ENCODE measurements at regions not wholly inside any gene's neighbourhood (a gene's known extent, or its start where the extent isn't known, plus 50 kb on each side); places are given as distances from the start of the nearest gene placed in this dataset.

- intact Hi-C loops (cut with DNase I; ENCODE audit: low total_unique reads), result no loop called here
Observed at GRCh38 chr4:164613792-164614191, 140.1 kb upstream of the SMIM31 start.

GRCh38 chr4:164614329-164614728 is 139.6 kb upstream of the SMIM31 start:
- Histone ChIP-seq H3K9me3 (no peaks in the 10 kb centered on the region), H3K27ac (no peak overlapping the region), H3K4me1 (no peaks in the 10 kb centered on the region), H3K4me3 (no peak overlapping the region), H3K27me3 (no peaks in the 10 kb centered on the region), H3K36me3 (ENCODE audit: low read depth, missing control alignments) (no peaks in the 10 kb centered on the region)
- intact Hi-C loops (cut with DNase I; ENCODE audit: low total_unique reads), result no loop called here
- 57 to 78% methylated on average over 2 of the region's 2 CpGs for WGBS, 2 donors
- DNase-seq, result no peak
- TF ChIP-seq POLR2A (IDR thresholded peaks at IDR 0.05) (no peak), CTCF (IDR thresholded peaks at IDR 0.05) (no peak)

More at GRCh38 chr4:164613792-164614191, 140.1 kb upstream of the SMIM31 start:
- Histone ChIP-seq H3K4me1 (no peaks in the 10 kb centered on the region), H3K27me3 (no peaks in the 10 kb centered on the region), H3K9me3 (no peaks in the 10 kb centered on the region), H3K27ac (no peak overlapping the region), H3K4me3 (no peak overlapping the region), H3K36me3 (ENCODE audit: low read depth, missing control alignments) (no peaks in the 10 kb centered on the region)
- TF ChIP-seq CTCF (IDR thresholded peaks at IDR 0.05) (no peak), POLR2A (IDR thresholded peaks at IDR 0.05) (no peak)
- no peak for DNase-seq

GRCh38 chr4:164614999-164615398 is 138.9 kb upstream of the SMIM31 start:
- no peak for DNase-seq
- Histone ChIP-seq H3K27ac (no peak overlapping the region), H3K36me3 (ENCODE audit: low read depth, missing control alignments) (no peaks in the 10 kb centered on the region), H3K4me3 (no peak overlapping the region), H3K27me3 (no peaks in the 10 kb centered on the region), H3K4me1 (no peaks in the 10 kb centered on the region), H3K9me3 (no peaks in the 10 kb centered on the region)
- 69 to 74% methylated on average over 4 of the region's 4 CpGs for WGBS, 2 donors
- intact Hi-C loops (cut with DNase I; ENCODE audit: low total_unique reads), result no loop called here
- TF ChIP-seq CTCF (IDR thresholded peaks at IDR 0.05), result no peak
- no peak for TF ChIP-seq POLR2A (IDR thresholded peaks at IDR 0.05)

- Histone ChIP-seq H3K27ac (no peak overlapping the region), H3K27me3 (no peaks in the 10 kb centered on the region), H3K4me1 (no peaks in the 10 kb centered on the region), H3K9me3 (no peaks in the 10 kb centered on the region), H3K4me3 (no peak overlapping the region), H3K36me3 (ENCODE audit: low read depth, missing control alignments) (no peaks in the 10 kb centered on the region)
- no peak for DNase-seq
- TF ChIP-seq POLR2A (IDR thresholded peaks at IDR 0.05) (no peak), CTCF (IDR thresholded peaks at IDR 0.05) (no peak)
- intact Hi-C loops (cut with DNase I; ENCODE audit: low total_unique reads), result no loop called here
Observed at GRCh38 chr4:164615964-164616363, 138.0 kb upstream of the SMIM31 start.

GRCh38 chr4:164616961-164617360 is 137.0 kb upstream of the SMIM31 start:
- DNase-seq, result no peak
- WGBS, 2 donors, result 85 to 100% methylated on average over 1 of the region's 1 CpG
- H3K36me3 ChIP-seq (ENCODE audit: low read depth, missing control alignments), result no peaks in the 10 kb centered on the region
- H3K9me3 ChIP-seq, result no peaks in the 10 kb centered on the region
- H3K27ac ChIP-seq, result no peak overlapping the region
- no peak for TF ChIP-seq POLR2A (IDR thresholded peaks at IDR 0.05)
- TF ChIP-seq CTCF (IDR thresholded peaks at IDR 0.05), result no peak
- no peaks in the 10 kb centered on the region for H3K4me1 ChIP-seq
- H3K27me3 ChIP-seq, result no peaks in the 10 kb centered on the region
- no peak overlapping the region for H3K4me3 ChIP-seq
- intact Hi-C loops (cut with DNase I; ENCODE audit: low total_unique reads), result no loop called here
